ENCODE measurements at regions not wholly inside any gene's neighbourhood (a gene's known extent, or its start where the extent isn't known, plus 50 kb on each side); places are given as distances from the start of the nearest gene placed in this dataset.

DNA sequence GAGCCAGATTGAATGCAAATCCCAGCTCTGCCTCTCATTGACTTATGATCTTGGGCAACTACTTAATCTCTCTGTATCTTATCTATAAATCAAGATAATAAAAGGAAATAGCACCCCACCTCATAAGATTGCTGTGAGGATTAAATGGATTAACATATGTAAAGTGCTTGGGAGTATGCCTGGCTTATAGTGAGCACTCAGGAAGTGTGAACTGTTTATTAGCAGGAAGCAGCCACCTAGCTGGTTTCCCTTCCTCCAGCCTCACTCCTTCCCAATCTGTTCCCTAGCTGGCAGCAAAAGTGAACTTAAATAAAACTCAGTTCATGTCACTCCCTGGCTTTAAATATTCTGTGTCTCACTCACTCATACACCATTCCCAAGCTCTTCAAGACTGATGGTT lies 526.6 kb upstream of the PKDCC start:
- no peak for TF ChIP-seq EZH2phosphoT487 (IDR thresholded peaks at IDR 0.05; ENCODE audit: borderline replicate concordance, low read depth, low read length)
- TF ChIP-seq, protein P1, sequence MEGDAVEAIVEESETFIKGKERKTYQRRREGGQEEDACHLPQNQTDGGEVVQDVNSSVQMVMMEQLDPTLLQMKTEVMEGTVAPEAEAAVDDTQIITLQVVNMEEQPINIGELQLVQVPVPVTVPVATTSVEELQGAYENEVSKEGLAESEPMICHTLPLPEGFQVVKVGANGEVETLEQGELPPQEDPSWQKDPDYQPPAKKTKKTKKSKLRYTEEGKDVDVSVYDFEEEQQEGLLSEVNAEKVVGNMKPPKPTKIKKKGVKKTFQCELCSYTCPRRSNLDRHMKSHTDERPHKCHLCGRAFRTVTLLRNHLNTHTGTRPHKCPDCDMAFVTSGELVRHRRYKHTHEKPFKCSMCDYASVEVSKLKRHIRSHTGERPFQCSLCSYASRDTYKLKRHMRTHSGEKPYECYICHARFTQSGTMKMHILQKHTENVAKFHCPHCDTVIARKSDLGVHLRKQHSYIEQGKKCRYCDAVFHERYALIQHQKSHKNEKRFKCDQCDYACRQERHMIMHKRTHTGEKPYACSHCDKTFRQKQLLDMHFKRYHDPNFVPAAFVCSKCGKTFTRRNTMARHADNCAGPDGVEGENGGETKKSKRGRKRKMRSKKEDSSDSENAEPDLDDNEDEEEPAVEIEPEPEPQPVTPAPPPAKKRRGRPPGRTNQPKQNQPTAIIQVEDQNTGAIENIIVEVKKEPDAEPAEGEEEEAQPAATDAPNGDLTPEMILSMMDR (conservative IDR thresholded peaks at IDR 0.05; ENCODE audit: low read length), result no peak
